NCI-H1930 (cell line): ENCODE measurements at regions not wholly inside any gene's neighbourhood (a gene's known extent, or its start where the extent isn't known, plus 50 kb on each side); places are given as distances from the start of the nearest gene placed in this dataset.

Source experiments
- DNase-seq, 2 experiments: peaks; one replicate each; lab custom pipeline; 2025; lab: John Stamatoyannopoulos, UW

DNA sequence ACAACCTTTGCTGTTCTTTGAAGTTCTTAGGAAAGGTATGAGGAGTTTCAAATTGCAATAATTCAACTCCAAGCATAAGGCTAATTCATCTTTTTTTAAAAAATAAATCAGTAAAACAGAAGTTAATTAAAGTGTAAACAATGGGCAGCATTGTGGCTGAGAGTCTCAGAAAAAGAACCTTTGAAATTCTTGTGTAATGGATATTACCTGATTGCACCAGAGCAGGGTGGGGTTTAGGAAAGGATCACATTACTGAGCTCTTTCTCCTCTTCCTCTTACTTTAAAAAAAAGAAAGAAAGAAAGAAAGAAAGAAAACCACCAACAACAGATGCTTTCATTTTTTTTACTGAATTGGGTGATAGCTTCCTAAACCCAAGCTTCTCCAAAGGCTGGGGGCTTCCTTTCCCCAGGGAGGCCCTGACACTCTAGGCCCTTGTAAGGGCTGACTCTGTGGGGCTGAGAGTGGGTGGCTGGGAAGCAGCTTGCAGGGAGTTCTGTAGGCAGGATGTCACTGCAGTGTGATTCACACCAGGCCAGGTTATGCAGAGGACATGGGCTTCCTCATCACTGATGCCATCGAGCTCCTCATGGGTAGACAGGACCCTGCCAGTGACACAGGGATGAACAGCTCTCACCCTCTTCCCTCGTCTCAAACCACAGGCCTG is 564.5 kb downstream of the FGF9 start:
- peak; percentile 3 to 34 for DNase-seq

DNA sequence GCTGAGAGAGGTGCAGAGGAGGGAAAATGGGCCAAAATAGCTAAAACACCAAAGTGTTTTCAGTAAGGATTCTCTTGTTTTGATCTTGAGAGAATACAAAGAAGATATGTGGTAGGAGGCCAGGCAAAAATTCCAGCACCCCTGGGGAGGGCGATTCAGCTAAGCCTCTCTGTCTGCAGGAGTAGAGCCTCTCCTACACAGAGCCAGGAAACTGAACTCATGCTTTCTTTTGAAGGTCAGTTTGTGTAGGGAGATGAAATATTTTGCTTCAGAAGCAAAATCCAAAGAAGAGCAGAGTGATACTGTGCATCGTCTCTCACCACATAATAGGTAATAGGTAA is 565.0 kb downstream of the FGF9 start:
- DNase-seq: no peak

DNA sequence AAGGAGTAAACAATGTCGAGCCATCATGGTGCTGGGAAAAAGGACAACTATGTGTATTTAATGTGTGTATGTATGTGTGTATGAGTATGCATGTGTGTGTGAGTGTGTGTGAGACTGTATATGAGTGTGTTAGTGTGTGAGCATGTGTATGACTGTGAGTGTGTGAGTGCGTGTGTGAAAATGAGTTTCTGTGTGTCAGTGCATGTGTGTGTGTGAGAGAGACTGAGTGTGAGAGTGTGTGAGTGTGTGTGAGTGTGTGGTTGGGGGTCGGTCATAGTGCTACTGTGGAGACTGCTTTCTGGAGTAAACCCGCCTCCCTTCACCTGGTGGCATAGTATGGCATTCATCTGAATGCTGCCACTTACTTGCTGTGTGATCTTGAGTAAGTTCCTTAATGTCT is 567.4 kb downstream of the FGF9 start:
- DNase-seq: no peak

DNA sequence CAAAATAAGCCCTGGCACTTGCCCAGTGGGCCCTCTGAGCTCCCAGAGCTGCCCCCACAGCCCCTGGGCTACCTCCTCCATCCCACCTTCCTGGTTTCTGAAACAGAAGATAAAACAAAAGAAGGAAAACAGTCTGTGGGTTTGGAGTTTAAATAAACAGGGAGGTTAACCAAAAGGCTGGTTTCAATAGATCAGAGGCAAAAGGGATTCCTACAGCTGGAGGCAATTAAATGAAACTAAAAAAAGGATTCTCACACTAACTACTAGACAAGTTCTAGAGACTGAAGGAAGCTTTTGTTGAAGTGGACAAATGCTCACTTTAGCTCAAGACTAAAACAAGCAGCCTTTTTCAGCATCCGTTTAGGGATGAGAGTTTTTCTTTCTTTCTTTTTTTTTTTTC is 569.8 kb downstream of the FGF9 start:
- DNase-seq: no peak

DNA sequence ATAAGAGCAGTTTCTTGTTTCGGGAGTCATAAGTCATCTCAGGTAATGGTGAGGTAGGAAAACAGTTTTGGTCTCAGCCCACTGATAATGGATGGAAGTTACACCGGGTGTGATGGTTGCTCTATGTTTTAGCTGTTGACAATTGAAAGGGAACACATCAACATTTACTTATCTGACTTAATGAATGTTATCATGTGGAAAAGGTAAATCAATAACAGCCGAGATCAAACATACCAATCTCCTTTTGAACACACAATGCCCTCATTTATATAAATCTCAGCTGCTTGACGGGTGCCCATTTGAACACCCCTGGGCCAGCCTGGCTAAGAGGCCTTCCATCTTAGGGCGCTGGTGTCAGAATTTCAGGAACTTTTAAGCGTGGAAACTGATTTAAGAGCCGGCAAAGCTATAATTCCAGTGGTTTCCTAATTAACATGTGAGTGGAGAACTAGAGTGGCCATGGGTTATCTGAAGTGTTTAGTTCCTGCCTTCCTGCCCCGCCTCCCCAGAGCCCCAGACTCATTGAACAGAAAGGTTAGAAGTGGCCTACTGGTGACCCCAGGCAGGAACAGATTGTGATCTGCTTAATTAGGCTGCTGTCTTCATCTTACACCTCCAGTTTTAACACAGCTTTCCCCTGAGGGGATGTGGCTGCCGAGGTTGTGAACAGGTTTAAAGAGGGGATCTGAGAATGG is 572.7 kb downstream of the FGF9 start:
- peak in 1 of 2 experiments; percentile 31 for DNase-seq

DNA sequence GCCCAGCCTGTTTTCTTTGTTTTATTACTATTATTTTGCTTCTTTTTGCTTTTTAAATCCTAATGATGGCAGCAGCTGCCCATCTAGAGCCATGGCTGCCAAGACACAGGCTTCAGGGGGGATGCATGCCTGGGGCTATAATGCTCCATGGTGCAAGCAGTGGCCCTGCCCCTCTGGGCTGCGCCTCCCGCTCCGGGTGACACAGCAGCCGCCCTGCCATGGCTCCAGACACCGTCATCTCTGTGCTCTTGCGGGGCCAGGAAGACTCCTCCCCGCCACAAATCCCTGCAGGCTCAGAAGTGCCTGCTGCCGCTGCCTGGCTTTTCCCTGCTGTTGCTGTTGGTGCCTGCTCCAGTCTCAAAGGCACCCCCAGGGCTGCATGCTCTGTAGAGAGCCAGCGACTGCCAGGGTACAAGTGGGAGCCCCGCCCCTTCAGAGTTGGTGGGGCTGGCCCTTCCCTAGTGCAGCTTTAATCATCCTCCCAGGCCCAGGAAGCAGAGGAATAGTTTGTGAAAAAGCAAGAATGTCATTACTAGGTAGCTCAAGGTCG is 581.5 kb downstream of the FGF9 start:
- DNase-seq: no peak

DNA sequence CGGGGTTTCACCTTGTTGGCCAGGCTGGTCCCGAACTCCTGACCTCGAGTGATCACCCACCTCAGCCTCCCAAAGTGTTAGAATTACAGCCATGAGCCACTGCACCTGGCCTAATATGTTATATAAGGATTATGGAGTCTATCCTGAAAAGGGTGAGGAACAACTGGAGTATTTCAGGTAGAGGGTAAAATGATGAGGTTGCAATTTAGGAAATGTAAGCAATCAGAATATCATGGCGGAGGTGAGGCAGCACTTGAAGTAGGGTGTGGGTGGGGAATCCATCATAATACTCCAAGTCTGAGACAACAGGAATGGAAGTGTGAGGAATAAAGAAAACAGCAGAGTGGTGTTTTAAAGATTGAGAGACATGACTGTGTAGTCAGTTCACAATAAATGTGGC is 582.2 kb downstream of the FGF9 start:
- no peak for DNase-seq

DNA sequence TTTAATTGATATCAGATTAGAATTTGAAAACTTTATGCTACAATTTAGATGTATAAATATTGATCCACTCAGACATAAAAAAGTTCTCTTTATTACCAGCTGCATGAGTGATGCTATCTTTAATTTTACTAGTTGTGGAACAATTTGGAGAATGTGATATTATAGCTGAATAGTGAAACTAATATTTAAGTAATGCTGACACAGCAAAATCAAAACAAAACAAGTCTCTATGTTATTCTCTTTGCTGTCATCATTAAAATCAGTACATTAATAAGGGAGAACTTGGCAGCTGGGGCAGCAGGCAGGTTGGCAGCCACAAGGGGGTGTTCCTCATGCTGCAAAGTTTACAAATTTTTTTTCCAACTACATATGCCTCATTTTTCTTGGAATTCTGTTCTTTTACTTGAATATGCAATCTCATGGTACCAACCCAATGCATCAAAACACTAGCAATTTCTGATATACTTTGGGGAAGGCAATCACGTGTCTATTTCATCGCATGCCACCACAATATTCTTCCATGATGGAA is 585.3 kb downstream of the FGF9 start:
- DNase-seq: no peak

DNA sequence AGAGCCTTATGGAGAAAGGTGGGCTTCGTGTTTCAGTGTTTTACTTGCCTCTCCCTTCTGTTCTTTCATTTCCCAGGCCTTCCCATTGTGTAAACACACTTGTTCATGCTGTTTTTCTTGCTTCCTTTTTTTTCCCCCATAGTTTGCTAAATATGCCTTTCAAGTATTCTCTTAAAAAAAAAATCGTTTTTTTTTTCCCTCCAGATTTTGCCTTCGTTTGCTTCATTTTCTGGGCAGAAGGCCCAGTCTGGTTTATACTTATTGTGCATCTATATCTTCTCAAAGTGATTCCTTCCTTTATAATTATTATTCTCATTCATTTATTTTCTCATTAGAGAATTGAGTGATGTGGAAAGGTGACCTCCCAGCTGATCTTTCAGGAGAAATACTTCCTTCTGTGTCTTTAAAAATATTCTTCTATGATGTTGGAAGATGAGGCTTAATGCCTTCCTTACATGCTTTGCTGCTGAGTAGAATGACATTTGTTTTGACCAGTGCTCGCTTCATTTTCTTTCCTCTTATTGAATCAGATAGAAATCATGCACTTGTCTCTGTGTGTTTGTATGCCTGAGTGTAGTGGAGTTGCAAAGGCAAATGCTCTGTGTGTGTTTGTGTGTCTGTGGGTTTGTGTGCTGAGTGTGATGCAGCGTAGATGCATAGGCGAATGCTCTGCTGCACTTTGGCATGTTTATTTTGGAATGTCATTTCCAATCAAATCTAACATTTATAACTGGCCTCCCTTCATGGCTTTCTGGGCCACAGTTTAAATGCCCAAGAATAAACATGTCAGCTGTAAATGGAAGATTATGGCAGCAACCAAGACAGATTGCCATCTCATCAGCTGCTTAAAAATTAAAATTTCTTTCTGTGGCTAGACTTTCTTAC is 591.4 kb downstream of the FGF9 start:
- no peak for DNase-seq

DNA sequence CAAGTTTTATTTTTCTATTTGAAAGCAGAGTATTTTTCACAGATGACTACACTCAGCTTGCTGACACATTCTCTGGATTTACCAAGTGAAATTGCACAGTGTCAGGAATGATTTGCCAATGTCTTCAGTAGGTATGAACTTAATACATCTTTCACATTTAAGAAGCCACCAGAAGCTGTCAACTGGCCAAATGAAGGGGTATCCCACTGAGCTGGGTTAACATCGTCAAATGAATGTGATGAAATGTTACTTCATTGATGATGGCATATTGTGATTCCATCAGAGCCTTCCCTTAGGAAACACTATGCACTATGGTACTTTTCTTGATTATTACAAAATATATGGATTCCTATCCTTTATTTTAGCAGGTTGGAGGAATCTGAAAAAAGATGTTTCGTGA is 592.3 kb downstream of the FGF9 start:
- DNase-seq: no peak

DNA sequence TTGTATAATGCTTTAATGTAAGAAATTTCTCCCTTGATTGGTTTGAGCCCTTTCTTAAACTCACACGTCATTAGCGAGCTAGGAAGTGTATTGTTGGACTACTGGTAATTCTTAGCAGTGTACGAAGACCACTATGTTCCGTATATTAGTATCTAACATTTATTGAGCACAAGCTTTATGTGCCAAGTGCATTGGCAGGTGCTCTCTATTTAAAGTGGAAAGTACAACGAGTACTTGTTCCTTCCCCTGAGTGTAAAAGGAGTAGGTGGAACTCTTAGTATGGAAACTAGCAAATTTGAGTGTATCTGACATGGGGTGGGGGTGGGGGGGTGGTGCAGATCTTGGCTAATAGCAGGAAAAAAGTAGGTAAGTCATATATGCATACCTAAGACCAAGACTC is 594.7 kb downstream of the FGF9 start:
- no peak for DNase-seq

DNA sequence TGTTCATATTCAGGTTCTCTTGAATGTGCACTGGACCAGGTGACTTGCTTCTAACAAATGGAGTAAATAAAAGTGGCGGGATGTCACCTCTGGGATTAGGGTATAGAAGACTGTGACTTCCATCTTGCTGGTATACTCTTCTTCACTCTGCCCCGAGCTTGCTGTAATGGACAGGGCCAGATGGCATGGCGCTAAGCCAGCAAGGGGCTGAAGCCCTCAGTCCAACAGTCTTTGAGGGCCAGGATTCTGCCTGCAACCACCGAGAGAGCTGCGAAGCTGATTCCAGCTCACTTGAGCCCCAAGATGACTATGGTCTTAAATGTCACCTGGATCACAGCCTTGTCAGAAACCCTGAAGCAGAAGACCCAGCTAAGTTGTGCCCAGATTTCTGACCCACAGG is 600.0 kb downstream of the FGF9 start:
- DNase-seq: no peak

DNA sequence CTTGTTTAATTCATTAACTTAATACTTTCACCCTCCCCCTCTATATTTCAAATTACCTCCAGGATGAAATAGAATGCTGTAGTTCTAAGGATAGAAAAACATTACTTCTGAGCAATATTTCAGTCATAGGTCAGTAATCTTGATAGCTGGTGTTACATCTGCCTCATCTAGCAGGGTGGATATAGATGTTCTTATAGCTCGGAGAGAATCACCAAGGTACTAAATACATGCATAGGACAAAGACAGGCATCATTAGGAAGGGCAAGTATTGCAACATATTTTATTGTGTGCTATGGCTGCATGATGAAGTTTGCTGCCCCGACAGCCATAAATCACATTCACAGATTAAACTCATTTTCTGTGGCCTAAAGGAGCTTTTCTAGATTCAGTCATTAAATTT is 601.0 kb downstream of the FGF9 start:
- DNase-seq: peak in 1 of 2 experiments; percentile 12

DNA sequence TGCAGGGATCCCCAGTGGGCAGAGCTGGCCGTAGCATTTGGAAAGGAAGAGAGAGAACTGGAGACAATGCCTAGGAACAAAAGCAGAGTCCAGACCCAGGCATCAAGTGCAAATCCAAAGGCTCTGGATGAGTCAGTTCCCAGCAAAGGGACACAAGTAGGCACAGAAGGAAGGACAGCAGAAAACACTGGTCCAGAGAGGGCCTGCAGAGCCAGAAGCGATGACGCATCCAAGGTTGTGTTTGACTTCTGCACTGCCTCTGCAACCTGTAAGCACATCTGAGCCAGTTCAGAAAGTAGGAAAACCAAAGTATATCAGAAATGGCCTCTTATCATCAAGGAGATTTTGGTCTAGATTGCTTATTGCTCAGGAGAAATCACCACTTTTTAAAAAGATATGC is 604.5 kb downstream of the FGF9 start:
- no peak for DNase-seq

DNA sequence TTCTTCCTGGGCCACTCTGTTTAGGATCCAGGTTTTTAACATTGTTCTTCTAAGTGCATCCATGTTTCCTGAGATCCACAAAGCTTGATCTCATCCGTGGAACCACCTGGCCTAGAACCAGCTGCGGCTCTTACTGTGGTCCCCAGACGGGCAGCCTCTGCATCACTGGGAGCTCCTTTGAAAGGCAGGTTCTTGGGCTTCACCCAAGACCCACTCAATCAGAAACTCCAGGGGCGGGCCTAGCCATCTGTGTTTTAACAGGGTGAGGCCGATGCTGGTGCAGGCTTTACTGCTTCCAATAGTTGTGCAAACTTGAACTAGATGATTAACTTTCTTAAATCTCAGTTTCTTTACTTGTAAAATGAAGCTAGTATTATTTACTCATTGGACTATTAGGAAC is 605.7 kb downstream of the FGF9 start:
- DNase-seq: no peak

DNA sequence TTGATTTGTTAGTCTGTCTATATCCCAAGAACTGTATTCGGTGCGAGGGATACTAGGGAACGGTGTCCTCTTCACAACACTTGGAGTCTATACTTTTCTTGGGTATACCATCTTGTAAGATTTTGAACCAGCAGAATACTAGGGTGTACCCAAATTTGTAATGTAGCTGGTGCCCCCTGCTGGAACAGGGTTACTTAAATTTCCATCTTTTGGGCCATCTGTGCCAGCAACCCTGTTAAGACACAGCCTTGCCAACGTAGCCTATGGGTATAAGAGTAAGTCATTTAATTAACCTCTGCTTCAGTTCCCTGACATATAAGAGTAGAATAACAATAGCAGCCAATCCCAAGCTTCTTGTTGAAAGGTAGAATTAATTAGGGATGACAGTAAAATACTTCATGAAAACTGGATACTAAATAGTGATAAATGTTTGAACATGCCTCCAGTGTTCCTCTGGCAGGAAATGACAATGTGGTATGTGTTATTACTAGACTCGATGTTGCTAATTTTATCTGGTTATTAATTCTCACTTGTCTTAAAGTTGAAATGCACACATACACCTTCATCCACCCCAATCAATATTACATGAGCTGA is 607.6 kb downstream of the FGF9 start:
- DNase-seq: peak in 1 of 2 experiments; percentile 35

DNA sequence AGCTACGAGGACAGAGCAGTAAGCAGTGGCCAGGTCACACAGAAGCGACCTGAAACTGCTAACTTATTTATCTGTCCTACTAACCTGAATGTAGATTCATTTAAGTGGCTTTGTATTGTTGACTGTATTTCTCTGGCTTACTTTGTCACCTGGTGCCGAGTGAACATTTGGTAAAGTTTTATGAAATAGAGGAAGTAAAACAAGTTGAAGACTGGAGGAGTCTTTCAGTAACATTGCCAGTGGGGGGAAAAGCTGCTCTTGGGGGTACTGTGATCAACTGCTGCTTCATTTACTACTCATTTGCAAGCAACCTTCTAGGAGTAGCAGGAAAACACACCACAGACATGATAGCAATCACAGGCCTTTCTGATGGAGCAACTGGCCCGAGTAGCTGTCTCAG is 615.0 kb downstream of the FGF9 start:
- no peak for DNase-seq

DNA sequence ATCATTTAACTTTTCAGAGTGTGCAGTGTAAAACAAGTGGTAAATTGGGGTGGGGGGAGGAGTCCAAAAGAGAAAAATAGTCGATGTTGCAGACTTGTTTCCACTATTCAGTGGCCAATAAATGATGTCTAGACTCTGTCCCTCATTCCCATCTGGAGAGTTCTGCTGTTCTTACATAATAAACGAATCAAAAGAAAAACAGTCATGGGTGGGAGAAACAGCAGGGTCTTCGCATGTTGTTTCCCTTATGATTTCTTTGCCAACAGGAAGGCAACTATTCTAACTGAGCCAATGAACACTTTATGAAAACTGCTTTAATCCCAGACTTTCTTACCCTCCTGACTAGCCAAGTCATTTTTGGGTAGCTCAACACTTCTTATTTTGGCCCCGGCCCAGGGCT is 615.5 kb downstream of the FGF9 start:
- DNase-seq: no peak

DNA sequence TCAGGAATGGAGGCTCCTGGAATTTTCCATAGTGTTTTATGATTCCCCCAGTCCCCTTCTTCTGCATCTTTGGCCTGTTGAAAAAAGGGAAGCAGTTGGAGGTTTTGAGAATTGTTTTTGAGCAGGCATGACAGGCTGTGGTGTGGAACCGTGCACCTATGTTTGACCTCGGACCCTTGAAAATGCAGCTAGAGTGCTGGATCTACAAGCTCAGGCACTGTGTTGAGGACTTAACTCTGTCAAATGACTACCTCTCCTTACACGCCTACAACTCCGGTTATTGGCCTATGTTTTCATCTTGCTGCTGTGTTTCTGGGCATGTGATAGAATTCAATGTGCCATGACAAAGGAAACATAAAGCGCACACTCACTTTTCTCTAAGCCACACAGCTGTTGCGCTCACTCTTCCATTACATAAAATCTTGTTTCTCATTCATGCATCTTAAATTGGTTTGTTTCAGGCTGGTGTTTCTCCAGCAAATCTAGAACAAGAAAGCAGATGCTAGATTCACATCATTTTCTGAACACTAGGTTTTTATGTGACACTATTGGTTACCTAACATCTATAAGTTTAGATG is 616.6 kb downstream of the FGF9 start:
- no peak for DNase-seq

DNA sequence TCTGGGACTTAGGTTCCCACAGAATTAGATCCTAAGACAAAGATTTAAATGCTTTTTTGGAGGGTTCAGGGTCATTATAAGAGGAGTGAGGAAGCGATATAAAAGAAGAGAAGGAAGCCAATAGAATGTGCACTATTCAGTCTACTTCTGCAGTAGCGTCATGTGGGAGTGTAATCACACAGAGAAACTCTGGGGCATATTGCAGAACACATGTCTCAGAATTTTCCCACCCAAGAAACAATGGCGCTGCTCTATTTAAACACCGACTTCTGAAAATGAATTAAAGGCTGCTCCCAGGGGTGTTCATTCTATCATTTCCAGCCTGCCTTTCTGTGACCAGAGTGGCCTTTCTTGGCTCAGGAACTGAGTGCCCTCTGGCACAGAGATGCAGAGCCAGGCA is 617.6 kb downstream of the FGF9 start:
- DNase-seq: no peak

DNA sequence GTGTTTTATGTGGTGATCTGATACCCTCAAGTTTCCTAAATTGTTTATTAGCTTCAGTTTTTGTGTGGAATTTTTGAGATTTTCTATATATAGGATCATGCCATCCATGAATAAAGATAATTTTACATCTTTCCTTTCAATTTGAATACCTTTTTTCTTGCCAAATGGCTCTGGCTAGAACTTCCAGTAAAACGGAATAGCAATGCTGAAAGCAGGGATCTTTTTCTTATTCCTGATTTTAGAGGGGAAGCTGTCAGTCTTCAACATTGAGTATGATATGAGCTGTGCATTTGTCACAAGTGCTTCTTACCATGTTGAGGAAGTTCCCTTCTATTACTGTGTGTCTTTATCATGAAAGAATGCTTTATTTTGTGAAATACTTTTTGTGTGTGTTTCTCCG is 618.8 kb downstream of the FGF9 start:
- DNase-seq: no peak

DNA sequence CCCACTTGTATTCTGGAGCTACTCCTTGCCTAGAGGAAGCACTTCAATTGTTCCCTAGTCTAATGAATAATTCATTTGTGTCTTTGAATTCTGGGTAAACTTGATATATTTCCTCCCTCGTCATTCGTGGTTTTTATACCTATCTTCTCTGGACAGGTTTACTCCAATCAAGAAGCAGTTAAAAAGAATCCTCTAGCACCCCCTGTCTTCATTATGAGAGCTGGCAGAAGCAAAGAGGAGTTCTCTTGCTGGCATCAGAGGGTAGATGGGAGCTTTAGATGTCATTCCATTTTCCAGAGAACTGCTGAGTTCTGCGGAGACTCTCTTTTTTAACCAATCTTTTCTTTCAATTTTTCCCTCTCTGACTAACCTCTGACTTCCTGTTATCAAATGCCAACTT is 627.7 kb downstream of the FGF9 start:
- no peak for DNase-seq
